IPS-18a (cell line): ENCODE measurements at regions not wholly inside any gene's neighbourhood (a gene's known extent, or its start where the extent isn't known, plus 50 kb on each side); places are given as distances from the start of the nearest gene placed in this dataset.
"Not testable (repeated sequence)": the region's sequence is repeated elsewhere in the genome, so short reads cannot be mapped to it uniquely, and the experiment has no call there.

Source experiments
- H3K27ac ChIP-seq: one replicate; pipeline ENCODE4 v1.5.1; 2013; ENCODE audit warnings: low read length
- H3K27me3 ChIP-seq: one replicate; pipeline ENCODE4 v1.6.1; 2013; ENCODE audit warnings: mild to moderate bottlenecking, low read length; ENCODE audit not compliant: control insufficient read depth, insufficient read depth
- H3K36me3 ChIP-seq: one replicate; pipeline ENCODE4 v1.6.1; 2013; ENCODE audit warnings: low read depth, low read length; ENCODE audit not compliant: control insufficient read depth
- H3K4me1 ChIP-seq: one replicate; pipeline ENCODE4 v1.6.1; 2013; ENCODE audit warnings: low read depth, low read length; ENCODE audit not compliant: control insufficient read depth
- H3K4me3 ChIP-seq: one replicate; pipeline ENCODE4 v1.5.1; 2013; ENCODE audit warnings: low read length
- H3K9ac ChIP-seq: one replicate; pipeline ENCODE4 v1.6.1; 2013; ENCODE audit warnings: mild to moderate bottlenecking, low read length, moderate library complexity
- H3K9me3 ChIP-seq: one replicate; pipeline ENCODE4 v1.6.1; 2013; ENCODE audit warnings: low read depth, low read length; ENCODE audit not compliant: control insufficient read depth

- H3K9ac ChIP-seq, result no peak overlapping the region
- H3K27me3 ChIP-seq, result no peaks in the 10 kb centered on the region
- H3K27ac ChIP-seq, result no peak overlapping the region
- no peak overlapping the region for H3K4me3 ChIP-seq
- H3K9me3 ChIP-seq, result no peaks in the 10 kb centered on the region
- H3K36me3 ChIP-seq, result no peaks in the 10 kb centered on the region
- no peaks in the 10 kb centered on the region for H3K4me1 ChIP-seq
These were observed 309.8 kb upstream of the SGK1 start for GRCh38 chr6:134627707-134628106.

GRCh38 chr6:134626589-134626988, 308.7 kb upstream of the SGK1 start:
- Histone ChIP-seq H3K4me1 (no peaks in the 10 kb centered on the region), H3K9me3 (no peaks in the 10 kb centered on the region), H3K27me3 (no peaks in the 10 kb centered on the region), H3K4me3 (no peak overlapping the region), H3K27ac (no peak overlapping the region), H3K36me3 (no peaks in the 10 kb centered on the region), H3K9ac (no peak overlapping the region)

DNA sequence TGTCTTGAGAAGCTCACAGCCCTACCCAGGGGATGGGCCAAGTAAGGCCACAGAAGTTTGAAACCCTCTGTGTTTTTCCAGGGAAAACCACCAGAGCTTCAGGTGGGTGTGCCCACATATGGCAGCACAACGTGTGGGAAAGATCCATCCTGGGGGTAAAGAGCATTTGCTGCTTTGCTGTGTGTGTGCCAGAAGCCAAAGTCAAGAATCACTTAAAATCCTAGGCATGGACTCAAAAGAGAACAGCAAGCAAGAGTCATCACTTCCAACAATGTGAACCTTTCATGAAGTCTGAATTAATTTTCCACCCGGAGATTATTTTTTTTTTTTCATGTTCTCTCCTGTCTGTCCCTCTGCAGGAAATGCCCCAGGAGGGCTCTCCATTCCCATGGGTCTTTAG, 308.2 kb upstream of the SGK1 start:
- Histone ChIP-seq H3K4me1 (no peaks in the 10 kb centered on the region), H3K27ac (no peak overlapping the region), H3K9ac (no peak overlapping the region), H3K36me3 (no peaks in the 10 kb centered on the region), H3K9me3 (no peaks in the 10 kb centered on the region), H3K4me3 (no peak overlapping the region), H3K27me3 (no peaks in the 10 kb centered on the region)

- no peak overlapping the region for H3K4me3 ChIP-seq
- H3K27me3 ChIP-seq, result no peaks in the 10 kb centered on the region
- no peak overlapping the region for H3K27ac ChIP-seq
- no peaks in the 10 kb centered on the region for H3K9me3 ChIP-seq
- no peaks in the 10 kb centered on the region for H3K4me1 ChIP-seq
- no peak overlapping the region for H3K9ac ChIP-seq
- H3K36me3 ChIP-seq, result no peaks in the 10 kb centered on the region
These were observed 306.9 kb upstream of the SGK1 start for GRCh38 chr6:134624781-134625180.

DNA sequence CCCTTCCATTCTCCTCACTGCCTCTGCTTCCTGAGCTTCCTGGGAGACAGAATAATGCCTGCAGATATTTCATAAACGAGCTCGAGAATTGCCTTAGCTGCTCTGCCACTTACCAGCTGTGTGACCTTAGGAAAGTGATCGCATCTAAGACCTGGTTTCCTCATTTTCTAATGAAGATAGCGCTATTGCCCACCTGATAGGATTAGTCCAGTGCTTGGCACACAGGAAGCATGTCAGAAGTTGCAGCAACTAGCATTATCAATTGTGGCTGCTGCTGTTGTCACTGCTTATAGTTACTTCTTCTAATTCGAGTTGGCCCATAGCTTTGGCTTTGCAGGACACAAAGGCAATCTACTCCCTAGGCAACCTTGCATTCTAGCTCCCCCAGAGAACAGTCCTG, 305.5 kb upstream of the SGK1 start:
- Histone ChIP-seq H3K36me3 (no peaks in the 10 kb centered on the region), H3K4me1 (no peaks in the 10 kb centered on the region), H3K9me3 (no peaks in the 10 kb centered on the region), H3K27me3 (no peaks in the 10 kb centered on the region), H3K4me3 (no peak overlapping the region), H3K27ac (no peak overlapping the region), H3K9ac (no peak overlapping the region)

GRCh38 chr6:134622382-134623173, 304.7 kb upstream of the SGK1 start:
- Histone ChIP-seq H3K9me3 (no peaks in the 10 kb centered on the region), H3K9ac (no peak overlapping the region), H3K36me3 (no peaks in the 10 kb centered on the region), H3K4me1 (no peaks in the 10 kb centered on the region), H3K27me3 (no peaks in the 10 kb centered on the region), H3K4me3 (no peak overlapping the region), H3K27ac (no peak overlapping the region)

DNA sequence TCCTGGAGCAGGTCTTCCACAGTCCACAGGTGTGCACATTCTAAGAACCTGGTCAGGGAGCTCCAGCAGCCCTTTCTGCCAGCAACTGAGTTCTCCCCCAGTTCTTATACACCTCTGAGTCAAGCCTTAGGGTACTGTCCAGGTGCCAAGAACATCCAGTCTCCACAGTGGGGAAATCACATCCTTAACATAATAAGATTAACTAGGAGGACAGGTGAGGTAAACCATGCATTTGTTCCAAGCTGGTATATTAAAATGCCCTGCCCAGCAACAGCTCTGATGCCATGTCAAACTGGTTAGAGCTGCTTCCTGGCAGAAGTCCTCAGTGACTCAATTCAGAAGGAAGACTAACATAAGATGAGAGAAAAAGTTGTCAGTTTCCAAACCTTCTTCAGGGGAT, 303.9 kb upstream of the SGK1 start:
- H3K9ac ChIP-seq, result no peak overlapping the region

DNA sequence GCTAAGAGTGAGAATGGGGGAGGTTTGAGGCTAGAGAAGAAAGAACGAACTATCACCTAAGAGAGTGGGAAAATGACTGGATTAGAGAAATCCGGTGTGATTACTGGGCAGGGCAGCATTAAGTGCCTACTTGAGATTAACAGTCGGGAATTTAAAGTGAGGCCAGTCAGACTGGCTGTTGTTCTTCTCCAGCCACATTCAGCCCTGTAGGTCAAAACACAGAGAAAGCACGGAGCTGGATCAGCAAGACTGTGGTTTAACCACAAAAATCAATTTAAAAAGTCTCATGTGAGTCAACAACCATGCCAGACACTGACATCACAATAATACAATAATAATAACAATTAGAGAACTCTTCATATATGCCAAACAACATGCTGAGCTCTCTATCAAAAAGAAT, 301.9 kb upstream of the SGK1 start:
- no peaks in the 10 kb centered on the region for H3K9me3 ChIP-seq
- H3K27me3 ChIP-seq, result no peaks in the 10 kb centered on the region
- no peaks in the 10 kb centered on the region for H3K4me1 ChIP-seq
- no peak overlapping the region for H3K9ac ChIP-seq
- no peak overlapping the region for H3K27ac ChIP-seq
- no peak overlapping the region for H3K4me3 ChIP-seq
- H3K36me3 ChIP-seq, result no peaks in the 10 kb centered on the region

More for the DNA sequence above, 303.9 kb upstream of the SGK1 start:
- no peak overlapping the region for H3K4me3 ChIP-seq
- no peaks in the 10 kb centered on the region for H3K9me3 ChIP-seq
- no peaks in the 10 kb centered on the region for H3K27me3 ChIP-seq
- no peak overlapping the region for H3K27ac ChIP-seq
- no peaks in the 10 kb centered on the region for H3K36me3 ChIP-seq
- H3K4me1 ChIP-seq, result no peaks in the 10 kb centered on the region

DNA sequence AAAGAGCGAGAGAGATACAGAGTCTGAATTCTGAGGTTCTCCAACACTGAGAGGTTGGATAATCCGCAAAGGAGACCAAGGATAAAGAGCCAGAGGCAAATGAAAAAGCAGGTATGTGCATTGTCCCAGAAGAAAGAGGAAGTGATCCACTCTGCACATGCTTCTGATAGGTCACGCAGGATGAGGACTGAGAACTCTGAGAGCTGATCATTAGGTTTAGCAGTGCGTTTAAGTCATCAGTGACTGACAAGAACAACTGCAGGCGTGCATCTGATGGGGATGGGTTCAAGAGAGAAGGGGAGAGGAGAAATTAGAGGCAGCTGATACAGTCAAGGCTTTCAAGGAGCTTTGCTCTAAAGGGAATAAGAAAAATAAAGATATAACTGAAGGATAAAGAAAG, 301.2 kb upstream of the SGK1 start:
- no peaks in the 10 kb centered on the region for H3K36me3 ChIP-seq
- no peaks in the 10 kb centered on the region for H3K4me1 ChIP-seq
- H3K9ac ChIP-seq, result no peak overlapping the region
- no peak overlapping the region for H3K4me3 ChIP-seq
- H3K9me3 ChIP-seq, result no peaks in the 10 kb centered on the region
- H3K27ac ChIP-seq, result no peak overlapping the region
- H3K27me3 ChIP-seq, result no peaks in the 10 kb centered on the region

- H3K4me3 ChIP-seq, result no peak overlapping the region
- no peaks in the 10 kb centered on the region for H3K9me3 ChIP-seq
- no peak overlapping the region for H3K9ac ChIP-seq
- H3K36me3 ChIP-seq, result no peaks in the 10 kb centered on the region
- H3K27me3 ChIP-seq, result no peaks in the 10 kb centered on the region
- H3K27ac ChIP-seq, result no peak overlapping the region
- no peaks in the 10 kb centered on the region for H3K4me1 ChIP-seq
These were observed 296.9 kb upstream of the SGK1 start for GRCh38 chr6:134614606-134615485.

- H3K4me1 ChIP-seq, H3K9me3 ChIP-seq, H3K27me3 ChIP-seq, H3K36me3 ChIP-seq, H3K9ac ChIP-seq, H3K27ac ChIP-seq, H3K4me3 ChIP-seq: not testable (repeated sequence)
These were observed 294.2 kb upstream of the SGK1 start for GRCh38 chr6:134612128-134612527.

DNA sequence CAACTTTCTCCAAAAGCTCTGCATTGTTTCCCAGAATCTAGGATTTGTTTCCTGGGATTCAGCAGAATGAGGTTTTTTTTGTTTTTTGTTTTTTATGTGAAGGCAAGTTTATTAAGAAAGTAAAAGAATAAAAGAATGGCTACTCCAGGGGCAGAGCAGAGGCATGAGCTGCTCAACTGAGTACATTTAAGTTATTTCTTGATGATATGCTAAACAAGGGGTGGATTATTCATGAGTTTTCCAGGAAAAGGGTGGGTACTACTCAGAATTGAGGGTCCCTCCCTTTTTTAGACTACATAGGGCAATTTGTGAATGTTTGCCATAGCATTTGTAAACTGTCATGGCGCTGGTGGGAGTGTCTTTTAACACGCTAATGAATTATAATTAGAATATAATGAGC, 292.5 kb upstream of the SGK1 start:
- Histone ChIP-seq H3K4me3 (no peak overlapping the region), H3K9me3 (no peaks in the 10 kb centered on the region), H3K27ac (no peak overlapping the region), H3K36me3 (no peaks in the 10 kb centered on the region), H3K9ac (no peak overlapping the region), H3K4me1 (no peaks in the 10 kb centered on the region), H3K27me3 (no peaks in the 10 kb centered on the region)
